ENCODE measurements at regions not wholly inside any gene's neighbourhood (a gene's known extent, or its start where the extent isn't known, plus 50 kb on each side); places are given as distances from the start of the nearest gene placed in this dataset.

GRCh38 chr4:72666910-72667309, 97.9 kb upstream of the ADAMTS3 start (continued):
- TF ChIP-seq, protein P1, sequence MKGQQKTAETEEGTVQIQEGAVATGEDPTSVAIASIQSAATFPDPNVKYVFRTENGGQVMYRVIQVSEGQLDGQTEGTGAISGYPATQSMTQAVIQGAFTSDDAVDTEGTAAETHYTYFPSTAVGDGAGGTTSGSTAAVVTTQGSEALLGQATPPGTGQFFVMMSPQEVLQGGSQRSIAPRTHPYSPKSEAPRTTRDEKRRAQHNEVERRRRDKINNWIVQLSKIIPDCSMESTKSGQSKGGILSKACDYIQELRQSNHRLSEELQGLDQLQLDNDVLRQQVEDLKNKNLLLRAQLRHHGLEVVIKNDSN (CRISPR knock-in tag; IDR thresholded peaks at IDR 0.05) = no peak

DNA sequence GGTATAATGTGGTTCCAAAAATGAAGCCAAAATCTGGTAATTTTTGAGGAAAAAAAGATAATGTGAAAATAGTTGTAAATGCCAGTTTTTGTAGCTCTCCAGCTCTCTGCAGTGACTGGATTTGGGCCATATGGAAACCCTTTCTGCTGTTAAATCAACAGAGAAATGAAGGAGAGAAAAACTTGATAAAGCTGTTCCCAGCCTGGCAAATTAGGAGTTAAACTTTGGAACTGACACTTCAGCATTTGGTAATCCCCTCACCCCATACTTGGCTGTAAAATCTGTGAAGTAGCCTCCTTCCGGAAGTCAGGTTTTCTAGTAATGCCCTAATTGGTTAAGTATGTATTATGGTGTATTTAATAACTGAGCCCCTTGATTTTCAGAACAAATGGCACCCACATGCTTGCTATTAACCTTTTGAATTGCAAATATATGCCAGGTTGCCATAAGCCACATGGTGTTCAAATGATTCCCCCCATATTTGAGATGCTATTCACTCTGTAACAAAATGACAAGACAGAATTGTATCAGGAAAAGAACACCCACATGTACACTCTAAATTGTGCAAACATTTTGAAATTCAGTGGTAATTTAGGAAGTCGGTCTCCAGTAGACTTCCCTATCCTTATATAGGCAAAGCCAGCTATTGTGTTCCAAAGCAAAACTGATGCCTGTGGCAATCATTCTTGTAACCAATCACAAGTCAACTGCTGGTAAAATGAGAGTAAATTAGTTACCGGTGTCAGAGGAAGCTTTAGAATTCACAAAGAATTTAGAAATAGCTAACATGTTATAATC, 96.3 kb upstream of the ADAMTS3 start:
- CTCF ChIA-PET = no interaction called here
- H3K27ac Mint-ChIP-seq = no peak overlapping the region; the same call in none of the 2 replicates
- ATAC-seq = no peak

More for the DNA sequence above, 96.3 kb upstream of the ADAMTS3 start:
- Mint-ChIP-seq H3K4me1 (peaks cover 56% of the 10 kb centered on the region), H3K9me3 (no peaks in the 10 kb centered on the region), H3K36me3 (no peaks in the 10 kb centered on the region), H3K27me3 (ENCODE audit: low read depth) (no peaks in the 10 kb centered on the region), H3K4me3 (no peak overlapping the region)
- TF ChIP-seq IRF1 (CRISPR knock-in tag; IDR thresholded peaks at IDR 0.05) (no peak), GTF2I (CRISPR knock-in tag; conservative IDR thresholded peaks at IDR 0.05) (no peak), NR2C2 (CRISPR knock-in tag; IDR thresholded peaks at IDR 0.05) (no peak), ATF3 (CRISPR knock-in tag; conservative IDR thresholded peaks at IDR 0.05) (no peak), SP1 (CRISPR knock-in tag; conservative IDR thresholded peaks at IDR 0.05) (no peak), JAZF1 (CRISPR knock-in tag; IDR thresholded peaks at IDR 0.05) (no peak), FOXJ3 (CRISPR knock-in tag; IDR thresholded peaks at IDR 0.05; ENCODE audit: borderline replicate concordance) (no peak), ZNF532 (CRISPR knock-in tag; IDR thresholded peaks at IDR 0.05; ENCODE audit: borderline replicate concordance) (no peak), TEAD1 (CRISPR knock-in tag; IDR thresholded peaks at IDR 0.05) (no peak), PRRX2 (CRISPR knock-in tag; IDR thresholded peaks at IDR 0.05) (no peak), ZNF396 (CRISPR knock-in tag; IDR thresholded peaks at IDR 0.05; ENCODE audit: borderline replicate concordance) (no peak), CREB1 (CRISPR knock-in tag; IDR thresholded peaks at IDR 0.05) (no peak), ZNF423 (CRISPR knock-in tag; IDR thresholded peaks at IDR 0.05) (no peak), ZNF425 (CRISPR knock-in tag; conservative IDR thresholded peaks at IDR 0.05) (no peak), TCF7 (CRISPR knock-in tag; IDR thresholded peaks at IDR 0.05; ENCODE audit: low read depth) (no peak), EMX1 (CRISPR knock-in tag; IDR thresholded peaks at IDR 0.05) (no peak)
- TF ChIP-seq, protein P2, sequence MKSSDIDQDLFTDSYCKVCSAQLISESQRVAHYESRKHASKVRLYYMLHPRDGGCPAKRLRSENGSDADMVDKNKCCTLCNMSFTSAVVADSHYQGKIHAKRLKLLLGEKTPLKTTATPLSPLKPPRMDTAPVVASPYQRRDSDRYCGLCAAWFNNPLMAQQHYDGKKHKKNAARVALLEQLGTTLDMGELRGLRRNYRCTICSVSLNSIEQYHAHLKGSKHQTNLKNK (CRISPR knock-in tag; IDR thresholded peaks at IDR 0.05) = no peak
- TF ChIP-seq, protein P3, sequence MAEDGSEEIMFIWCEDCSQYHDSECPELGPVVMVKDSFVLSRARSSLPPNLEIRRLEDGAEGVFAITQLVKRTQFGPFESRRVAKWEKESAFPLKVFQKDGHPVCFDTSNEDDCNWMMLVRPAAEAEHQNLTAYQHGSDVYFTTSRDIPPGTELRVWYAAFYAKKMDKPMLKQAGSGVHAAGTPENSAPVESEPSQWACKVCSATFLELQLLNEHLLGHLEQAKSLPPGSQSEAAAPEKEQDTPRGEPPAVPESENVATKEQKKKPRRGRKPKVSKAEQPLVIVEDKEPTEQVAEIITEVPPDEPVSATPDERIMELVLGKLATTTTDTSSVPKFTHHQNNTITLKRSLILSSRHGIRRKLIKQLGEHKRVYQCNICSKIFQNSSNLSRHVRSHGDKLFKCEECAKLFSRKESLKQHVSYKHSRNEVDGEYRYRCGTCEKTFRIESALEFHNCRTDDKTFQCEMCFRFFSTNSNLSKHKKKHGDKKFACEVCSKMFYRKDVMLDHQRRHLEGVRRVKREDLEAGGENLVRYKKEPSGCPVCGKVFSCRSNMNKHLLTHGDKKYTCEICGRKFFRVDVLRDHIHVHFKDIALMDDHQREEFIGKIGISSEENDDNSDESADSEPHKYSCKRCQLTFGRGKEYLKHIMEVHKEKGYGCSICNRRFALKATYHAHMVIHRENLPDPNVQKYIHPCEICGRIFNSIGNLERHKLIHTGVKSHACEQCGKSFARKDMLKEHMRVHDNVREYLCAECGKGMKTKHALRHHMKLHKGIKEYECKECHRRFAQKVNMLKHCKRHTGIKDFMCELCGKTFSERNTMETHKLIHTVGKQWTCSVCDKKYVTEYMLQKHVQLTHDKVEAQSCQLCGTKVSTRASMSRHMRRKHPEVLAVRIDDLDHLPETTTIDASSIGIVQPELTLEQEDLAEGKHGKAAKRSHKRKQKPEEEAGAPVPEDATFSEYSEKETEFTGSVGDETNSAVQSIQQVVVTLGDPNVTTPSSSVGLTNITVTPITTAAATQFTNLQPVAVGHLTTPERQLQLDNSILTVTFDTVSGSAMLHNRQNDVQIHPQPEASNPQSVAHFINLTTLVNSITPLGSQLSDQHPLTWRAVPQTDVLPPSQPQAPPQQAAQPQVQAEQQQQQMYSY (CRISPR knock-in tag; IDR thresholded peaks at IDR 0.05) = no peak
- TF ChIP-seq, protein P1 (CRISPR knock-in tag; IDR thresholded peaks at IDR 0.05) = no peak
- POLR2A ChIA-PET = no interaction called here
- DNase-seq (ENCODE audit: low spot score) = no peak

All from WTC11 (cell line).